Neural progenitor cell (in vitro differentiated cells): ENCODE measurements at regions not wholly inside any gene's neighbourhood (a gene's known extent, or its start where the extent isn't known, plus 50 kb on each side); places are given as distances from the start of the nearest gene placed in this dataset.

Experiments used
- DNase-seq: peaks from one replicate; pipeline ENCODE4 v3.0.0-alpha.2; 2016; ENCODE audit warnings: low spot score
- H2AFZ ChIP-seq: fragments of 200-600 bp; sonication (generic); replicated peaks from 2 replicates; pipeline ENCODE4 v1.6.1; 2016; ENCODE audit warnings: antibody characterized with exemption
- H3F3A ChIP-seq: fragments of 200-600 bp; sonication (generic); 2 replicates; pipeline ENCODE4 v1.6.1; 2016; ENCODE audit warnings: antibody characterized with exemption, low read depth
- H3K27ac ChIP-seq: fragments of 200-600 bp; sonication (generic); 2 replicates; pipeline ENCODE4 v1.5.1; 2016; ENCODE audit warnings: mild to moderate bottlenecking
- H3K27me3 ChIP-seq: fragments of 200-600 bp; sonication (generic); 2 replicates; pipeline ENCODE4 v1.6.1; 2016; ENCODE audit warnings: mild to moderate bottlenecking, moderate library complexity
- H3K36me3 ChIP-seq: fragments of 200-600 bp; sonication (generic); 2 replicates; pipeline ENCODE4 v1.5.1; 2016
- H3K4me1 ChIP-seq: fragments of 200-600 bp; sonication (generic); 2 replicates; pipeline ENCODE4 v1.6.1; 2016; ENCODE audit warnings: mixed run types
- H3K4me2 ChIP-seq: fragments of 200-600 bp; sonication (generic); 2 replicates; pipeline ENCODE4 v1.6.1; 2016
- H3K4me3 ChIP-seq: fragments of 200-600 bp; sonication (generic); 2 replicates; pipeline ENCODE4 v1.5.1; 2016
- H3K79me2 ChIP-seq: fragments of 200-600 bp; sonication (generic); 2 replicates; pipeline ENCODE4 v1.6.1; 2016; ENCODE audit warnings: low read depth
- H3K9ac ChIP-seq: fragments of 200-600 bp; sonication (generic); 2 replicates; pipeline ENCODE4 v1.6.1; 2016
- H3K9me3 ChIP-seq: fragments of 200-600 bp; sonication (generic); 2 replicates; pipeline ENCODE4 v1.5.1; 2016; ENCODE audit warnings: low read depth
- H4K20me1 ChIP-seq: fragments of 200-600 bp; sonication (generic); 2 replicates; pipeline ENCODE4 v1.6.1; 2016; ENCODE audit warnings: low read depth
- H3K27ac Mint-ChIP-seq: 3 replicates; pipeline ENCODE4 v1.8.0; 2021; ENCODE audit warnings: mixed read lengths
- H3K27me3 Mint-ChIP-seq: 2 replicates; pipeline ENCODE4 v1.8.0; 2022; ENCODE audit warnings: low read depth, mild to moderate bottlenecking, inconsistent platforms, moderate library complexity, mixed read lengths; ENCODE audit not compliant: insufficient read depth
- H3K36me3 Mint-ChIP-seq: 3 replicates; pipeline ENCODE4 v1.8.0; 2021; ENCODE audit warnings: mixed read lengths
- H3K4me1 Mint-ChIP-seq: 3 replicates; pipeline ENCODE4 v1.8.0; 2021; ENCODE audit warnings: mixed read lengths
- H3K4me3 Mint-ChIP-seq: 3 replicates; pipeline ENCODE4 v1.8.0; 2021; ENCODE audit warnings: mild to moderate bottlenecking, moderate library complexity, mixed read lengths
- H3K9me3 Mint-ChIP-seq: 3 replicates; pipeline ENCODE4 v1.8.0; 2020; ENCODE audit warnings: mixed read lengths
- EZH2 ChIP-seq: fragments of 200-600 bp; sonication (generic); IDR thresholded peaks from 2 replicates; pipeline ENCODE4 v1.6.1; 2017; ENCODE audit warnings: antibody characterized with exemption, mild to moderate bottlenecking, moderate library complexity
- EZH2phosphoT487 ChIP-seq: fragments of 200-600 bp; sonication (generic); IDR thresholded peaks from 2 replicates; pipeline ENCODE4 v1.6.1; 2017; ENCODE audit warnings: antibody characterized with exemption
- TF ChIP-seq, protein P1 (sequence below): fragments of 200-600 bp; sonication (generic); IDR thresholded peaks from 2 replicates; pipeline ENCODE4 v1.5.1; 2017; ENCODE audit warnings: antibody characterized with exemption, mild to moderate bottlenecking

DNA sequence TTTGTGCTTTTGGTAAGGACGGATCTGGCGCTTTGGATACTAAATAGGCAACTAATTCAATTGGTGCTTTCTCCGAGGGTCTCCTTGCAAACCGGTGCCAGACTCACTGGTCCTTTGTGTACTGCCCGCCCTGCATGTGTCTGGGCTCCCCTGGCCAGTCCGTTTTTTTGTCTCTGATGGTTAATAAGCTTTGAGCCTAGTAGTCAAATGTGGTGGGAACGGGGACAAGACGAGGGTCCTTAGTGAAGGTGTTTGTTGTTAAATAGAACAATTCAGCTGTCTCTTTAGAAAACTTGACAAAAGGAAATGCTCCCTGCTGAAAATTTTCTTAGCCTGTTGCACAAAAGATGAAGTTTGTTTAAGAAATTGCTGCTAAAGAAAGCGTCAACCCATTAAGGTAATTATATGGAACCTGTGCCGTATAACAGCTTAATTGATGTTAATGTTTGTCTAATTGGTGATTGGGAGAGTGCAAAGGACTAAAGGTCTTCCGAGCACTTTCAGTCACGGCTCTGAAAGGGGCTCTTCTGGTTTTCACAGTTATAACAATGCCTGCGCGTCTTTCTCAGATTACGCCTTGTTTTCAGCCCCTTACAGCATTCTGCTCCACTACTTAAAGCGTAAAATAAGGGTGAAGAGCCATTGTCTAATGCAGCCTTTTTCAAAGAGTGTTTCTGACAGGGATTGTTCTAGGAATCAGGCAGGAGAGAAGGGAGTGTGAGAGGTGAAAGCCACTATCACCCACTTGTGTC lies 537.4 kb downstream of the PRKD1 start:
- peak overlapping the region; percentile 92 for H3K27ac ChIP-seq

DNA sequence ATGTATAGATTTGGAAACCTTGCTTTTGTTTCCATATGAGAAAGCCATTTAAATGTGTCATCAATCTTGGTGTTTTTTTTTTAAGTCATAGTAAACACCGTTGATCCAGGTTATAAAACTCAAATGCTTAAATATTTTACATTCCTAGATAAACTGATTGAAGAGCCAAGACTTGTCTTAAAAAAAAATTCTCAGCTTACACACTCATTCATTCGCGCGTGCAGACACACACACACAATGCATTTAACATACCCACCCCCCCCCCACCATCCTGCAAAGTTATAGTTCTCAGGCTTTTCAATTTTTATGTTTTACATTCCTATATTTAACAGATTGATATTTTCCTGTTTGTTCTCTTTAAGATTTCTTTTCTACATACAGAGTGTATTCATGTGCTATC lies 536.4 kb downstream of the PRKD1 start:
- H3K4me1 ChIP-seq = peaks cover 44% of the 10 kb centered on the region
- no peak overlapping the region for H3K9ac ChIP-seq
- Mint-ChIP-seq H3K27me3 (no peaks in the 10 kb centered on the region), H3K9me3 (no peaks in the 10 kb centered on the region), H3K4me1 (peaks cover 52% of the 10 kb centered on the region), H3K36me3 (no peaks in the 10 kb centered on the region), H3K27ac (no peak overlapping the region), H3K4me3 (no peak overlapping the region)
- H3K36me3 ChIP-seq = no peaks in the 10 kb centered on the region
- peak overlapping the region; percentile 13 for H3K4me3 ChIP-seq
- no peaks in the 10 kb centered on the region for H3K27me3 ChIP-seq
- H3K9me3 ChIP-seq = no peaks in the 10 kb centered on the region
- no peak for DNase-seq
- H3K79me2 ChIP-seq = no peaks in the 10 kb centered on the region
- TF ChIP-seq EZH2phosphoT487 (no peak), EZH2 (no peak)
- TF ChIP-seq, protein P1, sequence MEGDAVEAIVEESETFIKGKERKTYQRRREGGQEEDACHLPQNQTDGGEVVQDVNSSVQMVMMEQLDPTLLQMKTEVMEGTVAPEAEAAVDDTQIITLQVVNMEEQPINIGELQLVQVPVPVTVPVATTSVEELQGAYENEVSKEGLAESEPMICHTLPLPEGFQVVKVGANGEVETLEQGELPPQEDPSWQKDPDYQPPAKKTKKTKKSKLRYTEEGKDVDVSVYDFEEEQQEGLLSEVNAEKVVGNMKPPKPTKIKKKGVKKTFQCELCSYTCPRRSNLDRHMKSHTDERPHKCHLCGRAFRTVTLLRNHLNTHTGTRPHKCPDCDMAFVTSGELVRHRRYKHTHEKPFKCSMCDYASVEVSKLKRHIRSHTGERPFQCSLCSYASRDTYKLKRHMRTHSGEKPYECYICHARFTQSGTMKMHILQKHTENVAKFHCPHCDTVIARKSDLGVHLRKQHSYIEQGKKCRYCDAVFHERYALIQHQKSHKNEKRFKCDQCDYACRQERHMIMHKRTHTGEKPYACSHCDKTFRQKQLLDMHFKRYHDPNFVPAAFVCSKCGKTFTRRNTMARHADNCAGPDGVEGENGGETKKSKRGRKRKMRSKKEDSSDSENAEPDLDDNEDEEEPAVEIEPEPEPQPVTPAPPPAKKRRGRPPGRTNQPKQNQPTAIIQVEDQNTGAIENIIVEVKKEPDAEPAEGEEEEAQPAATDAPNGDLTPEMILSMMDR = no peak
- peaks cover 29% of the 10 kb centered on the region for H3F3A ChIP-seq
- H3K27ac ChIP-seq = peak overlapping the region; percentile 92
- no peaks in the 10 kb centered on the region for H4K20me1 ChIP-seq
- H3K4me2 ChIP-seq = peak overlapping the region; percentile 64
- no peak overlapping the region for H2AFZ ChIP-seq

More for the DNA sequence above, 537.4 kb downstream of the PRKD1 start:
- Mint-ChIP-seq H3K36me3 (no peaks in the 10 kb centered on the region), H3K27ac (peak overlapping the region; percentile 98), H3K4me3 (peak overlapping the region; percentile 83), H3K9me3 (no peaks in the 10 kb centered on the region), H3K4me1 (peaks cover 52% of the 10 kb centered on the region), H3K27me3 (no peaks in the 10 kb centered on the region)
- Histone ChIP-seq H3K4me3 (peak overlapping the region; percentile 6), H3F3A (peaks cover 29% of the 10 kb centered on the region), H3K27me3 (no peaks in the 10 kb centered on the region), H3K4me2 (peak overlapping the region; percentile 65), H2AFZ (no peak overlapping the region), H3K4me1 (peaks cover 50% of the 10 kb centered on the region), H3K9ac (no peak overlapping the region), H3K79me2 (no peaks in the 10 kb centered on the region), H3K9me3 (no peaks in the 10 kb centered on the region), H4K20me1 (no peaks in the 10 kb centered on the region), H3K36me3 (no peaks in the 10 kb centered on the region)
- TF ChIP-seq EZH2 (no peak), EZH2phosphoT487 (peak; percentile 94)
- peak; percentile 89 for DNase-seq

- Histone ChIP-seq H3K4me3 (no peak overlapping the region), H2AFZ (no peak overlapping the region), H3K36me3 (no peaks in the 10 kb centered on the region), H3F3A (peaks cover 29% of the 10 kb centered on the region), H3K79me2 (no peaks in the 10 kb centered on the region), H3K9me3 (no peaks in the 10 kb centered on the region), H3K9ac (no peak overlapping the region), H3K27me3 (no peaks in the 10 kb centered on the region), H3K4me2 (peak overlapping the region; percentile 1), H3K4me1 (peaks cover 44% of the 10 kb centered on the region), H4K20me1 (no peaks in the 10 kb centered on the region), H3K27ac (no peak overlapping the region)
- Mint-ChIP-seq H3K4me1 (peaks cover 52% of the 10 kb centered on the region), H3K9me3 (no peaks in the 10 kb centered on the region), H3K4me3 (no peak overlapping the region), H3K27ac (no peak overlapping the region), H3K36me3 (no peaks in the 10 kb centered on the region), H3K27me3 (no peaks in the 10 kb centered on the region)
- DNase-seq = no peak
- TF ChIP-seq, protein P1 = no peak
- no peak for TF ChIP-seq EZH2
- TF ChIP-seq EZH2phosphoT487 = no peak
Observed at GRCh38 chr14:29391801-29392200, 535.8 kb downstream of the PRKD1 start.

DNA sequence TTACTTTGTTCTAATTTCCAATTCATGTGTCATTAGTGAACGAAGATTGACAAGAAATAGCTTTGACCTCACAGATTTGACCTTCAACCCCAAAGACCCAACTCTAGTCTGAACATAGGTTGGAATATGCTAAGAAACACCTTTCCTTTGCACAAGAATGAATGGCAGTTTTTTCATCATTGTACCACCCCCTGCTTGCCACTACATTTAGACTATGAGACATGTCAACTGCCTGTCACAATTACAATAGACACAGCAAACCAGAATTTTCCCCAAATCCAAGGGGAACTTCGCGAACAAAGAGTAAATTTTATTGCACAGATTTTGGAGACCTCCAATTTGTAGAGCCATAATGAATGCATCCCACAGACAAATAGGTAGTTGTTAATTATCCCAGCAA lies 535.4 kb downstream of the PRKD1 start:
- H3K4me2 ChIP-seq = peak overlapping the region; percentile 1
- Mint-ChIP-seq H3K27me3 (no peaks in the 10 kb centered on the region), H3K36me3 (no peaks in the 10 kb centered on the region), H3K4me1 (peaks cover 52% of the 10 kb centered on the region), H3K9me3 (no peaks in the 10 kb centered on the region), H3K4me3 (no peak overlapping the region), H3K27ac (no peak overlapping the region)
- H3K9ac ChIP-seq = no peak overlapping the region
- H3K36me3 ChIP-seq = no peaks in the 10 kb centered on the region
- no peaks in the 10 kb centered on the region for H3K79me2 ChIP-seq
- no peaks in the 10 kb centered on the region for H3K9me3 ChIP-seq
- no peak for DNase-seq
- H3K27ac ChIP-seq = no peak overlapping the region
- peaks cover 44% of the 10 kb centered on the region for H3K4me1 ChIP-seq
- no peak overlapping the region for H3K4me3 ChIP-seq
- H3K27me3 ChIP-seq = no peaks in the 10 kb centered on the region
- no peaks in the 10 kb centered on the region for H4K20me1 ChIP-seq
- H2AFZ ChIP-seq = no peak overlapping the region
- H3F3A ChIP-seq = peaks cover 29% of the 10 kb centered on the region
- TF ChIP-seq, protein P1 = no peak
- TF ChIP-seq EZH2phosphoT487 (no peak), EZH2 (no peak)
